ENCODE measurements at regions not wholly inside any gene's neighbourhood (a gene's known extent, or its start where the extent isn't known, plus 50 kb on each side); places are given as distances from the start of the nearest gene placed in this dataset.

DNA sequence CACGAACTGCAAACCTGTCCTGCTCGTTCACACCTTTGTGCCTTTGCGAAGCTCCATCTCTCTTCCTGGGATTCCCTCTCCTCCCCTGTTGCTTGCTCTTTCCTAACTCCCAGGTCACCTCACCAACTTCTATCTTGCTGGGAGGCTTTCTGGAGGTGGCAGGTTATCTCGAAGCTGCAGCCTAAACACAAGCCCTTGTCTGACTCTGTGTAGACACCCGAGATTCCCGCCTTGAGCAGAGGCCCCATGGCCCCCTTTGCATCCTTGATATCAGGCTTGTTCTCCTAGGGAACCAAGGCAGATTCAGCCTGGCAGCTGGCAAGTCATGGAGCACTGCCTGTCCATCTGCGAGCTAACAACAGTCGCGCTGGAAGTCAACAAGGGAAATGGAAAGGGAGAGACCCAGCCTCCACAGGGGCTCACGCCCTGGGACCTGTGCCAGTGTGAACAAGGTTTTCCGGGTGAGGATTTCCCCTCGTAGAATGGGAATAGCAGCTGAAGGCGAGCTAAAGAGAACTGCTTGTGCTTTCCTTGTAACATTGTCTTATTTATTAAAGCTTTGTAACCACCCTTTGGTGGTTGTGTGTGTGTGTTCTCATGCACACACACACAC lies 109.5 kb upstream of the JUN start:
- DNase-seq: no peak

DNA sequence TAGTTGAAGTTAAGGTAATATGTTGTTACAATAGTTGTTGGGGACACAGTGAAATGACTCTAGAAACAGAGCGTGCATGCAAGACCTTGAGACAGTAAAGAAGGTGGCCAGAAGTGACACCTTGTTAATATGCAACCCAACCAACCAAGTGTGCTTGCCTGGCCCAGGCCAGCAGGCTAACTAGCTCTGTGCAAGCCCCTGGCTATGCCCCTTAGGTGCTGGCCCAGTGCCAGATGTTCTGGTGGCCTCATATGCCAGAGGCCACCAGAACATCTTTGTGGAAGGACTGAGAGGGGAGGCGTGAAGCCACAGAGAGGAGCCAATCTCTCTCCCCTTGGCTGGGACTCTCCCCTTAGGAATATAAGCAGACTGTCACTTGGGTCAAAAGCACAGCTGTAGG lies 111.2 kb upstream of the JUN start:
- DNase-seq: no peak

DNA sequence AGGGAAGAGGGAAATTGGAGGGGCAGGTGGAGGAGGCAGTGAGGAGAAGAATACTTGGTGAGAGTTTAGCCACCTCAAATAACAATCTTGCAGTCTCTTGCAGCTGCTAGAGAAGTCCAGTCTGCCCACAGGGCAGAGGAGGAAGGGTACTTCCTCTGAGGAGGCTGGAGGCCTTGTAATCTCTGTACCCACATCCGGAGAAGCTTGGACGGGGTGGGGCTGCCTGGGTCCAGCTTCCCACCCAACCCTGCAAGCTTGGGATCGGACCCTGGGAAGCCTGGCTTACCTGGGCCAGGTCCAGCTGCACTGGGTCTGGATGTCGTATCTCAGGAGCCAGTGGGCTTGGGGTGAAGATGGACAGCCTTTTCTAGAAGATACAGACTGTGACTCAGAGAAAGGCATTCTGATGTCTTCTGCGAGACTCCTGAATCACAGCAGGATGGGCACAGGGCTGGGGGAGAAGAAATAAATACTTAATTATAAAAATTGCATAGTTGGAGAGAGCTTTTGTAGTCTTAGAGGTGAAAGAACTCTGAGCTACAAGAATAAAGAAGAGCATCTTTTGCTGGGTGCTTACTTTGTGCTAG lies 111.8 kb upstream of the JUN start:
- DNase-seq: no peak

DNA sequence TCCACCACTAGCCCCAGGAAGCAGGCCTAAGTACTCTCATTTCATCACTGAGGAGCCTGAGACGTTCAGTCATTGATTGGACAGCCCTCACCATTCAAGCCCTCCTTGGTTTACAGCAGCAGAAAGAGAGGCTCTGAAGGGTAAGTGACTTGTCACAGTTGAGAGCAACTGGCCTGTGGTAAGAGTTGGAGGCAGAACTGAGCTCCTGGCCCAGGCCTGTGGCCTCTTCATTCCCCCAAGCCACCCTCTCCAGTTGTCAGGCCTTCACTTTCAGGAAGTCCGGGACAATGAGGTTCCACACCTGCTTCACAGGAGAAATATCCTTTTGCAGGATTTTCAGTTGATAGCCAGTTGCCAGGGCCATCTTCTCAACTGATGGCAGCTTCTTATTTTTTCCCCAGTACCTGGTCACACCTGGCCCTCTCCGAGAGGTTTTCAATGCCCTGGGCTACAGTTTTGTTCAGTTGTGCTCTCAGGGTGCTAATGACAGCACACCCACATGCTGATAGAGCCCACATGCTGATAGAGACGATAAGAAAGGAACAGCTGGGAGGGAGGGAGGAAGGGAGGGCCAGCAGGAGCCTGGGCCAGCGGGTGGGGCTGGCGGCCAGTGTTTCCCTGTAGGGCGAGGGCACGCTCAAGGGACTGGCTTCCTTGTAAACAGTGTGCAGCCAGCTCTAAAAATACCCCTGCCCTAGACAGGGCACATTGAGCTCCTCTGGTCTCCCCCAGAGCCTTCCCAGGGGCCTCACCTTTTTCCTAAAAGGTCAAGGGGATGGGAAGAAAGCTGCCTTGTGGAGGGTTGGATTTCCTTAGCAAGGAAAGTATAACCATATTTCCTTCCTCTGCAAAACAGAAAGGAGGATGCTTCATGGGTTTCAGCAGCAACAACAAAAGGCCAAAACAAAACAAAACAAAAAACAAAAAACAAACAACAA lies 112.7 kb upstream of the JUN start:
- DNase-seq: no peak

DNA sequence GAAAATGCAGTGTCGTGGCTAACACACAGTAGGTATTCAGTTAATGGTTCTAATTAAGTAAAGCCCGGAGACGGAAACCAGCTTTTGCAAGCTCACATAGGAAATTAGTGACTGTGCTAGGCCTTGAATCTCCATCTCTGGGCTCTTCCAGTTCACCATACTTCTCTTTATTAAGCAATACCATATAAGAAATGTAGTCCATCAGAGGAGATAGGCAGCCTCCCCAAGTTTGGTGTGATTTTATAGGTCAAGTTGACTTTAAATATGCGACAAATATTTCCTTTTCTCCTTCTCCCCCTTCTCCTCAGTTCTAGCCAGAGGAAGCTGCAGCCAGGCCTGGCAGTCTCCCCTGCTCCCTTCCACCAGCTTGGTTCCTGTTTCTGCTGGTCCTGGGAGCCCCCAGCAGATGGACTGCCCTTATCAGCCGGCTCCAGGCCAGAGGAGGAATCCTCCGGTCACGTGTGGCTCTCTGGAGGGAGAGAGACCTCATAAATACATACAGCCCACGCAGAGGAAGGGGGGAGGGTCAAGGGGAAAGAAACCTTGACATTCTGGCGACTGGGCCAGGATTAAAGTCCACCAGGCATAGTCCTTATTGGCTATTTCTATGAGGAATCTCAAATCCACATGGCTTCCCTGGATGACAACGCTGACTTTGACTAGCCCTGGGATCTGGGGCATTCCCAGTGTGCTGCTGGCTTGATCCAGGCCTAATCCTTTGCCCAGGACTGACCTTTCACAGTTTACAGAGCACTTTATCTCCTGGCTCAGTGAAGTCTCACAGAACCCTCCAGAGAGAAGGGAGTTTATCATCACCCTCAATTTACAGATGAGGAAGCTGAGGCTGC lies 115.1 kb upstream of the JUN start:
- no peak for DNase-seq

DNA sequence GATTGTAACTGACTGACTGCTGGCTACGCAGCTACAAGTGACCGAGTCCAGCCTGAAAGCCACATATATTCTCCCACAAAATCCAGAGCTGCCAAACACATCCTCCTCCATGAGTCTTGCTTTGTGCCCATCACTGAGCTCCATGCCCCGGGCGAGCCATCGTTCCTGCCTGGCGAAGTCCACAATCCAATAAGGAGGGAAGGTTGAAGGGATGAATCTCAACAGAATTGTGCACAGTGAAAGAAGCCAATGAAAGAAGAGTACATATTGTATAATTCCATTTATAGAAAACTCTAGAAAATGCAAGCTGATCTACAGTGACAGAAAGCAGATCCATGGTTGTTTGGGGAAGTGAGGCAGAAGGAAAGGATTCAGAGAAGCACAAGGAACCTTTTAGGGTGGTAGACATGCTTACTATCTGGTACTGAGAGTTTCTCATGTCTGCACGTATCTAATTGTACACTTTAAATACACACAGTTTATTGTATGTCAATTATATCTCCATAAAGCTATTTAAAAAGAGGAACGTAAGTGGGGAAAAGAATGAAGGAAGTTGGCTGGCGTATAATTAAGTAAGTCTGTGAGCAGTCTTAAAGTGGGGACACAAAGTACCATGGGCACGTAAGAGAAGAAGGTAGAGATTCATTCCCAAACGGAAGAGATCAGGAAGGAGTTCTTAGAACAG lies 115.9 kb upstream of the JUN start:
- DNase-seq: no peak

DNA sequence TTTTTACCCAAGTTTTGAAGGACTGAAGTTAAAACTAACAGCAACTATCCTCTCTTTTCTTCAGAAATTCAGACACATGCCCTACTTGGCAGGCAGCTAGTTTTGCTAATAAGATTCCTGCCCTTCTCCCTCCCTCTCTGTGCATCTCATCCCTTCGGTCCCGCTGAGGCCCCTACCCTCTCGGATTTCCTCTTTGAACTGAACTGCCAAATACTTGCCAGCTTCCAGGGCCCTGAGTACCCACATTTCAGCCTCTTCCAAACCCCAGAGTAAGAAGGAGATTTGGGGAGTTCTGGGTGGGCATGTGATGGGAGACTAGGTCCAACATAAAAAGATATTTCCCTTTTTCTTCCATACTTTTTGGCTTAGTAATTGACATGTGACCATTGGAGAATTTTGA lies 116.5 kb upstream of the JUN start:
- DNase-seq: no peak

DNA sequence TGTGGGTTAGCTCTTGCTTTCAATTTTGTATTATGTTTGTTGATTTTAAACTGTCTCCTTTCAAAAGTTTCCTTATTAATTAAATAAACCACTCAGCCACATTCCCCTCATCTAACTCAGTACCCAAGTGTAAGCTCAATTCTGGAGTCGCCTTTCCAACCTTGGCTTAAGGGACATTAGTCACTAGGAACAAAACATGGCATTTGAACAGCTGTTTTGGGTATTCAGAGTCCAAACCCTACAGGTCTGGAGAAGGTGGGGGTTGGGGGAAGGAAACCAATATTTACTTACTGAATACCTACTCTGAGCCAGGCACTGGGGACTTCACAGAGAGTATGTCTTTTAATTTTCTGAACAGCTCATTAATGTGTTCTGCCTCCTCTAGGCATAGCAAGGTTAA lies 117.2 kb upstream of the JUN start:
- no peak for DNase-seq

DNA sequence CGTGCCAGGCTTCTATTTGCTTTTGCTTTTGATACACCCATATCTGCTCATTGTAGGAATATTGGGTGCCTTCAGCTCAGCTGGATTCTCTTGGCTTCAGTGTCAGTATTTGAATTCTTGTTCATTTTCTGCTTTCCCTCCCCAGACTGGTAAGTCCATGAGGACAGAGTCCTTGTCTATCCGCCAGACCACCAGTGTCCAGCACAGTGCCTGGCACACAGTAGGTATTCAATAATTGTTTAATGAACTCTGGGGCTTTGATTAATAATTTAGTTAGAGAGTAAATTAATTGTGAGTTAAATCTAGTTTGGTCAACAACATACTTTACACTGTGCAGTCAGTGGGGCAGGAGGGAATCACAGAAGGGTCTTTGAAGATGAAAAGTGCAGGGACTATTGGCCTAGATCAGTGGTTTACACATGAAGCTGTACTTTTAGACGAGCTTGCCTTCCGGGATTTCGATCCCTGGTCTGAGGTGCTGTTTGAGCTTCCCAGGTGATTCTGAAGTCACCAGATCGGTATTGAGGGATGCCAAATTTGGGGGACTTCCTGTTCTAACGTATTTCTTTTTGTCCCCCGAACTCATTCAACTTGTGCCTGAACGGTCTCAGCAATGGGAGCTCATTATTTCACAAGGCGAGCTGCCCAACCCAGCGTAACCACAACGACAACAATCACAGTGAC lies 119.1 kb upstream of the JUN start:
- no peak for DNase-seq

DNA sequence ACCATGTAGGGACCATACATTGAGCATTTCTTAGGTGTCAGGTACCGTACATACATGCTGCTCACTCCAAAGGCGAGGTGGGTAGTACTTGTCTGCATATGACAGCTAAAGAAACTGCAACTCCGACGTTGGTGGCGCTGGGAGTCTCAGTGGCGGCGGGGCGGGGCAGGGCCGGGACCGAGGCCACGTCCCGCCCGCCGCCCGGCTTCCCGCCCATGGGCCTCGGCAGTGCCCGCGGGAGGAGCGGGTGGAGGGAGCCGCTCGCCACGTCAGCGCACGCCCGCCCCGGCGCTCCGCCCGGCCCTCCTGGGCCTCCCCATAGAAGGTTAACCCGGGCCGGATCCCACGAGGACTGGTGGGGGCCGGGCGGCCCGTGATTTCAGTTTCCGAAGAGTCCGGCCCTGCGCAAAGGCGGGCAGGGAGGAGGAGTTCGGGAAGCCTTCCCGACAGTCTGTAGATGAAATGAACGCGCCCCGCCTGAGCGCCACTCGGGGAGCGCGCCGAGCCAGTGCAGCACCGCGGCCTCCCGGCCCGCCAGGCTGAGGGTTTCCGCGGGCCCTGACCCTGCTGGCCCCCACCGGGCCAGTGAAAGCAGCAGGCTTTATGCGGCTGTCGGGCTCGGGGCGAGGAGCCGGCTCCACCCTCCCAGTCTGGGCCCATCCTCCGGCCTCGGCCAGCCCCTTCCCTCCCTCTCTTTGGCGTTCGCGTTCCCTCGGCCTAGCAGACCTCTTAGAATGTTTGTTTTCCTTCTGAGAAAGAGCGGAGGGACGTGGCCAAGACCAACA lies 119.9 kb upstream of the JUN start:
- DNase-seq: peak; percentile 64

DNA sequence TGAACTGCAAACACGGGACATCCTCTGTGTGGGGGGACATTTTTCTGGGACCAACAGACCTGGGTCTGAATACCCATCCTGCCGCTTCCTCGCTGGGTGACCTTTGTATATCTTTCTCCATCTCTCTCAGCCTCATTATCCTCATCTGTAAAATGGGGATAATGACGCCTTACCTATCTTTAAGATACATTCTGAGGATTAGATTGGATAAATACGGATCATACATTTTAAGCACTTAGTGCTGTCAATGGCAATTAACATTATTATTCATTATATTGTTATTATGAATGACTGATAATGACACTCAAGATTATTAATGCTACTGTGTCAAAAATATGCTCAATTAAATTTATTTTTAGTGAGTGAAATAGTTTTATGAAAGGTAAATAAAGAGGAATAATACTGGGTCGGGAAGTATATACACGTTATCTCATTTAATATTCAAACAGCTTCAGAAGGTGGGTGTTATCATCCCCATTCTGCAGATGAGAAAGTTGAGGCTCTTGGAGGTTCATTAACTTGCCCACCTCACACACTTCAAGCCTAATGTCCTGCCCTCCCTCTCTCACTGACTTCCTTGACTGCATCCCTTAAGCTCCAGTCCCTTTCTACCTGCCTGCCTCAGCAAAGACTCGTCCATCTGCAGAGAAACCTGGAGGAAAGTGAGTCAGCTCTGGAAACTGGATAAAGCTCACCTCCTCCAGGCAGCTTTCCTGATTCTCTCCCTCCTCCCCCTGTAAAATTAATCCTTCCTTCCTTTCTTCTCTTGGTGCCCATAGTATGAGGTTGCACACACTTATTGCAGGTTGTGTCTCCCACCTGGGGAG lies 120.7 kb upstream of the JUN start:
- DNase-seq: no peak

DNA sequence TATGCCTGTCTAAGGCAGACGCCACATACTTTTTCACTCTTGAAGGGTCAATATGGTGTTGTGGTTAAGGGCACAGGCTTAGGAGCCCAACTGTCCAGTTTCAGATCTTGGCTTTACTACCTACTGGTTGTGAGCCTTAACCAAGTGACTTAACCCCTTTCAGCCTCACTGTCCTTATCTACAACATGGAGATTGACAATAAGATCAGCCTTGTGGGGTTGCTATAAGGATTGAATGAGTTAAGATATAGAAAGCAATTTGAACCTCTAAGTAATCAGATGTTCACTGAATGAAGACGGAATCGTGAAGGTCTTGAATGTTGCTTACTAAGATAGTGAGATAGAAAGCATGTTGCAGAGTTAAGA lies 121.3 kb upstream of the JUN start:
- DNase-seq: no peak

DNA sequence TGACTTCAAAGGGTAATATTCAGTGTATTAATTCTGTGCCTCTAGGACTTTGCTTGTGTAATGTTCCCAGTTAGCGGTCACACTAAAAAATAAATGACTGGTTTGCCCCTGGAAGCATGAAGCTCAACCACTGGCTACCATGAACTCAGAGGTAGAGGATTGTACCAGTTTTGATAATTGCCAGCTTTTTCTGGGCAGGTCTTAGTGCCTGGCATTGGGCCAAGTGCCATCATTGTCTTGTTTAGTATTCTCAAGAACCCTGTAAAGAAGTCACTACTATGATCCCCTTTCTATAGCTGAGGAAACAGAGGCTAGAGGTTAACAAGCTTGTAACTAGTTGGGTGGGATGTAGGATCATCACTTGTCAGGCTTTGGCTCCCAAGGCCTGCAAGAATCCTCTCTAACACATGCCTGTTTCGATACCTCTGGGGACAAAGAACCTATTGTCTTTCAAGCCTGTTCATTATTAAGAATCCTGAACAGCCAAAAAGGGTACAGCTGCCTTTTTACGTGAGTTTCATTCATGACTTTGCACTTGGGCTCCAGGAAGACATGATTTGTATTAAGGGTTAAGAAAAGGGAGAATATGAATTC lies 121.9 kb upstream of the JUN start:
- peak; percentile 38 for DNase-seq

DNA sequence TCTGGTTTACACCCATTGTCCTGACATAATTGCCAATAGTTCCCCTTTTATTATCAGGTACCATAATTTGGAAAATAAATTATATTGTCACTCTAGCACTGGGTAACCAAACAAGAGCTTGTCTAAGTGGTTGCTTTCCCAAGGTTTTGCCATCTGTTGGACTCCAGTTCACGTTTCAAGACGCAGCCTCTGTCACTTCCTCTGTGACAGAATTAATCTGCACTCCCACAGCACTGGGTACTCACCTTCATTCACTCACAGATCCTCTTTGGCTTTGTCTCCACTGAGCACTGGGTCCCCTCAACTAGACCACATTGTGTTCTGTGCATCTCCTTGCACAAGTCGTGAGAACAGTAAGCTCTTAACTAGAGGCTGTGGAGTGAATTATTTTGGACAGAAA lies 123.6 kb upstream of the JUN start:
- no peak for DNase-seq

DNA sequence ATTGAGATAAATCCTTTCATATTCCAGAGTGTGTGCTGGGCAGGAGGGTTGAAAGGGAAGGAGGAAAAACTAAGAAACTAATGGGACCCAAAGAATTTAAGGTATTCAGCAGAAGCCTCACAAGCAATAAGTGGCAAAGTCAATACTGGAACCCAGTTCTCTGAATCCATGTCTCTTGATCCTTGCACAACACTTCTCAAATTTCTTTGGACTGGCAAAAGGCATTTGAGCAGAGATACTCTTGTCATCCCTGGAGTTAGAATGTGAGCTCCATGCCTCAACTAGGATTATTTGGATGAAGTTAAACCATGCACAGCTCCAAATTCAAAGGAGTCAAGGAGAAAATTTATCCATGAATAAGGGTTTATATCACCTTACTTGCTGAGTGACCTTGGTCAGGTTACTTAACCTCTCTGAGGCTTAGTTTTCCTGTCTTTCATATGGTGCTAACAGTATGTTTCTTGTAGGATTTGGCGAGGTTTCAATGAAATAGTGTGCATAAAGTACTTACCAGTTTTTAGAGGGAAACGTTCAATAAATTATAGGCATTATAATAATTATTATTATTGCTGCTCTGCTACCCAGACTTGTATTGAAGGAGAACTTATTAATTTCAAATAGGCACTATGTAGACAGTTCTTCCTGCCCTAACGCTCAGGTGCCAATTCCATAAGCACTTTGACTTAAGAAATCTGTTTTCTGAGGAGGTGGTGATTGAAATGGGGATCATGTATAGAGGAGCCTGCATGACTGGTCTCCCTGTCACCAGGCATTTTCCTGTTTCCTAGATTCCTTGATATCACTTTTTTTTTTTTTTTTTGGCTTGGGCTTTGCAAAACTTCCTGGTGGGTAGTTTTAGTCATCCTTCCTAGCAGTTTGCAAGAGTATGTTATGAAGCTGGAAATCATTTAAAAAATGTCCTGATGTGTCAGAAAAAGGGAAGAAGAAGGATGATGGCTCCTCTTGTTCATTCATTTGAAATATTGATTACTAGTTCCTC lies 125.0 kb upstream of the JUN start:
- DNase-seq: no peak

DNA sequence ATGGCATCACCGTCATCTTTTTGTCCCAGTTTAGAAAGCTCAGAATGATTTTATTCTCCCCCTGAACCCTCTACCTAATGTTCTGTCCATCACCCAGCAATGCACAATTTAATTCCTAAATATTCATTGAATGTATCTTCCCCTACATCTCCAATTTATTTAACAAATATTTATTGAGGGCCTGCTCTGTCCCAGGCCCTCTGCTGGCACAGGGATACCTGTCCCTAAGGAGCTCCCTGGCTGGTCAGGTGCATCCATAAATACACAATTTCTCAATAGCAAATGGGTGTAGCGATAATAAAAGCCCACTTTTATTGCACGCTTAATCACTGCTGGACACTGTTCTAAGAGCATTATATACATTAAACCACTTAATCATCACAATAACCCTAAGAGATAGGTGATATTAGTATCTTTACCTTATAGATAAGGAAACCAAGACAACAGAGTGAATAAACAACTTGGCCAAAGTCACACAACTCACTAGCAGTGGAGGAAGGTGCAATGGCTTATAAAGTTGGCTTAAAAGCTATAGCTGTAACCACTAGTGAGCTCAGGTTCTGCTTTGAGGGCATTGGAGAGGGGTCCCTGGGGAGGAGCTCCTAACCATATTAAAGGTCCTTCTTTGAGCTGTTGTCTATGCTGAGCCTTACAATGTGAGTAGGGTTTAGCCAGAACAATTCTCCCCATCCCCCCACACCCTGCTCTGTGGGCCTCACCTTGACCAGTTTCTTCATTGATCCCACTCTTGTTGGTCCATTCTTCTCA lies 126.3 kb upstream of the JUN start:
- DNase-seq: no peak

DNA sequence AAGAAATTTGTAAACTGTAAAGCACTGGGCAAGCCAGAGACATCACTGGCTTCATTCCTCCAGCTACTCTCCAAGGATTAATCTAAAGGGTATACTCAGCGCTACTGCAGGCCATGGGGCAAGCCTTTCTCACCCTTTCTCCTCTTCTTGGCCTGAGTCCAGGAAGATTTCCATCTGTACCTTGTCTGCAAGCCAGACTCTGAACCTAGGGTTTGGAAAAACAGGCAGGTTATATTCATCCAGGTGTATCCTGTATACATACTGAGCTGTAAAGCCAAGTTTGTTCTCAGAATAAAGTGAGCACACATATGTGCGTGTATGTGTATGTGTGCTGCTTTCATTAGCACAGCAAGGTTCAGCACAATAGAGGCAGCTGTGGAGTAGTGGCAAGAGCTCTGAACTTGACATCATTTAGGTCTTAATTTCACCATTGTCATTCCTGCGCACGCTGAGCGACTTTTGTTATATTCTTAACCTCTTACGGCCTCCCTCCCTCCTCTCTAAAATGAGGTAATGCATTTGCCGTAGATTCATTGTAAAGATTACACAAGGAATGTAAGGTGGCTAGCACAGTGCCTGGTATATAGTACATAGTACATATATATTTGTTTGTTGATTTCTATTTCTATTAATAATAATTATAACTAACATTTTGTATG lies 128.1 kb upstream of the JUN start:
- no peak for DNase-seq
